OCI-LY3 (cell line): ENCODE measurements at regions not wholly inside any gene's neighbourhood (a gene's known extent, or its start where the extent isn't known, plus 50 kb on each side); places are given as distances from the start of the nearest gene placed in this dataset.

Experiments used
- EZH2phosphoT487 ChIP-seq: fragments of 200-600 bp; shearing (Covaris generic); IDR thresholded peaks from 2 replicates; pipeline ENCODE4 v1.6.1; 2018; ENCODE audit warnings: antibody characterized with exemption, mixed run types, low read depth
- TF ChIP-seq, protein P1 (sequence below): fragments of 200-600, 300-600 bp; sonication (generic); IDR thresholded peaks from 2 replicates; pipeline ENCODE4 v1.5.1; 2014; ENCODE audit warnings: antibody characterized with exemption, low read length, low read depth

DNA sequence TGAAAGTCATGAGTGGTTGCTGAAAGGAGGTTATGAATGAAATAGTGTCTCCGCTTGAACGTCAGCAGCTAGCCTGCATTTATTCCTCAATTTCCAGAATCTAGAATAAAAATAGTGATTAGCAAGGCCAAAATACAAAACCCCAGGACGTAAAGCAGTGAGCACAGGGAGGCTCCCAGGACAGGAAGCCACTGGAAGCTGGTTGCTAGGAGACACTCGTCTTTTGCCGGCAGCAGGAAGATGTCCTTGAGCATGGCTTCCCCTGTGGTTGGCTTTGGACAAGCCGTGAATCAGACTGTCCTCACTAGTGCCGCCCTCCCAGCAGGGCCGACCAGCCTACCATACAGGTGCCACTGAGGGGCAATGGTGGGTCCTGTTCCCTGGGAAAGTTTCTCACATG lies 374.4 kb downstream of the MTX2 start:
- TF ChIP-seq, protein P1, sequence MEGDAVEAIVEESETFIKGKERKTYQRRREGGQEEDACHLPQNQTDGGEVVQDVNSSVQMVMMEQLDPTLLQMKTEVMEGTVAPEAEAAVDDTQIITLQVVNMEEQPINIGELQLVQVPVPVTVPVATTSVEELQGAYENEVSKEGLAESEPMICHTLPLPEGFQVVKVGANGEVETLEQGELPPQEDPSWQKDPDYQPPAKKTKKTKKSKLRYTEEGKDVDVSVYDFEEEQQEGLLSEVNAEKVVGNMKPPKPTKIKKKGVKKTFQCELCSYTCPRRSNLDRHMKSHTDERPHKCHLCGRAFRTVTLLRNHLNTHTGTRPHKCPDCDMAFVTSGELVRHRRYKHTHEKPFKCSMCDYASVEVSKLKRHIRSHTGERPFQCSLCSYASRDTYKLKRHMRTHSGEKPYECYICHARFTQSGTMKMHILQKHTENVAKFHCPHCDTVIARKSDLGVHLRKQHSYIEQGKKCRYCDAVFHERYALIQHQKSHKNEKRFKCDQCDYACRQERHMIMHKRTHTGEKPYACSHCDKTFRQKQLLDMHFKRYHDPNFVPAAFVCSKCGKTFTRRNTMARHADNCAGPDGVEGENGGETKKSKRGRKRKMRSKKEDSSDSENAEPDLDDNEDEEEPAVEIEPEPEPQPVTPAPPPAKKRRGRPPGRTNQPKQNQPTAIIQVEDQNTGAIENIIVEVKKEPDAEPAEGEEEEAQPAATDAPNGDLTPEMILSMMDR: no peak
- no peak for TF ChIP-seq EZH2phosphoT487
